HepG2 (cell line): ENCODE measurements at regions not wholly inside any gene's neighbourhood (a gene's known extent, or its start where the extent isn't known, plus 50 kb on each side); places are given as distances from the start of the nearest gene placed in this dataset.

Source experiments
- CREB1 ChIP-seq, 2 experiments: fragments of 450-650 bp in 1 of 2; IDR thresholded peaks; 2 replicates each; pipeline ENCODE4 v1.6.1; 2016 to 2017; ENCODE audit warnings: control low read depth in 1 of 2, mild to moderate bottlenecking in 1 of 2, missing compliant biosample characterization in 1 of 2, missing genetic modification characterization in 1 of 2
- EP300 ChIP-seq, 3 experiments: sonication (generic) in 1 of 3; formaldehyde crosslinking in 1 of 3; IDR thresholded peaks; 2 replicates each; pipeline versions ENCODE4 v1.5.1 to v1.6.1; 2011 to 2020; ENCODE audit warnings: low read depth in 2 of 3, low read length in 2 of 3, borderline replicate concordance in 1 of 3, improper control_type of control experiment in 1 of 3, mild to moderate bottlenecking in 1 of 3, missing genetic modification reagents in 1 of 3, moderate library complexity in 1 of 3
- EZH2 ChIP-seq: conservative IDR thresholded peaks from 2 replicates; pipeline ENCODE4 v1.6.1; 2012; ENCODE audit warnings: mild to moderate bottlenecking, low read depth, low read length, moderate library complexity
- ONECUT2 ChIP-seq: sonication (generic); formaldehyde crosslinking; IDR thresholded peaks from 2 replicates; pipeline ENCODE4 v1.4.0; 2020; ENCODE audit warnings: missing genetic modification reagents
- PCBP2 ChIP-seq: fragments of 200-400 bp; formaldehyde crosslinking; optimal IDR thresholded peaks from 2 replicates; pipeline ENCODE3; 2018; ENCODE audit warnings: low read length, low read depth; ENCODE audit not compliant: poor library complexity, severe bottlenecking
- RAD21 ChIP-seq: fragments of 450-650 bp; formaldehyde crosslinking; IDR thresholded peaks from 2 replicates; pipeline ENCODE4 v1.5.0; 2020; ENCODE audit warnings: mild to moderate bottlenecking
- REL ChIP-seq: sonication (generic); formaldehyde crosslinking; conservative IDR thresholded peaks from 2 replicates; pipeline ENCODE4 v1.8.0; 2022; ENCODE audit warnings: mild to moderate bottlenecking, missing genetic modification reagents, moderate library complexity
- SMC3 ChIP-seq: IDR thresholded peaks from 2 replicates; pipeline ENCODE4 v1.6.1; 2011; ENCODE audit warnings: low read length, improper control_type of control experiment
- ZIK1 ChIP-seq: sonication (generic); formaldehyde crosslinking; IDR thresholded peaks from 2 replicates; pipeline ENCODE4 v1.5.0; 2020; ENCODE audit warnings: mild to moderate bottlenecking, low read depth, missing genetic modification reagents, borderline replicate concordance
- ZNF556 ChIP-seq: sonication (generic); formaldehyde crosslinking; IDR thresholded peaks from 2 replicates; pipeline ENCODE4 v1.4.0; 2020; ENCODE audit warnings: mild to moderate bottlenecking, missing genetic modification reagents, borderline replicate concordance

DNA sequence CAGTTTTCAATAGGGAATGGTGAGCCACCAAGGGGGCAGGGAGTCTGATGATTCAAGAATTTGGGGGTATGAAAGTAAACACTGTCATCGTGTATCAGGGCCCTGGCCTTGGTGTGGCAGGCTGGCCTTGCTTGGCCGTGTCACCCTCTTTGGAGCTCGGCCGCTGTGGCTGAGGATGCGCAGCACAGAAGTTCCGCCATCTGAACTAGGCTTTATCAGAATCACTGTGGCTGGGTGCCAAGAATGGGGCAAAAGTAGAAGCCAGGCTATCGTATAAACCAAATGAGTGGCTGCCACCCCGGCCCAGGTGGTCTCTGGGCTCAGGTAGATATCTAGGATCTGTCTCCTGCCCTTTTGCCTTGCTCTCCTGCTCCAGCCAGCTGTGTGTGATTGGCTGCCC is 137.4 kb downstream of the PAPOLA start:
- TF ChIP-seq RAD21: no peak
- no peak for TF ChIP-seq REL (CRISPR knock-in tag)
- TF ChIP-seq ZIK1 (CRISPR knock-in tag): no peak
- TF ChIP-seq EP300 (IDR thresholded peaks at IDR 0.05; ENCODE audit: low read depth in 2 of 2, low read length in 2 of 2): no peak
- TF ChIP-seq EP300 (CRISPR knock-in tag; IDR thresholded peaks at IDR 0.05; ENCODE audit: borderline replicate concordance): no peak
- TF ChIP-seq SMC3: no peak
- no peak for TF ChIP-seq PCBP2
- no peak for TF ChIP-seq ONECUT2 (CRISPR knock-in tag)
- no peak for TF ChIP-seq EZH2
- no peak for TF ChIP-seq ZNF556 (CRISPR knock-in tag)
- TF ChIP-seq CREB1 (IDR thresholded peaks at IDR 0.05): no peak
- TF ChIP-seq CREB1 (CRISPR knock-in tag; IDR thresholded peaks at IDR 0.05): no peak
